Type B pancreatic cell (in vitro differentiated cells): ENCODE measurements at regions not wholly inside any gene's neighbourhood (a gene's known extent, or its start where the extent isn't known, plus 50 kb on each side); places are given as distances from the start of the nearest gene placed in this dataset.

Source experiments
- DNase-seq: peaks from one replicate; pipeline ENCODE4 v3.0.0; 2021; ENCODE audit warnings: mixed read lengths; ENCODE audit not compliant: unreplicated experiment; ENCODE audit errors: extremely low spot score
- H3K27ac Mint-ChIP-seq: 2 replicates; pipeline ENCODE4 v1.8.0; 2021; ENCODE audit warnings: mild to moderate bottlenecking, mixed read lengths
- H3K27me3 Mint-ChIP-seq: 2 replicates; pipeline ENCODE4 v1.8.0; 2021; ENCODE audit warnings: mixed read lengths
- H3K36me3 Mint-ChIP-seq: 2 replicates; pipeline ENCODE4 v1.8.0; 2021; ENCODE audit warnings: mixed read lengths
- H3K4me1 Mint-ChIP-seq: one replicate; pipeline ENCODE4 v1.8.0; 2021; ENCODE audit warnings: mixed read lengths; ENCODE audit not compliant: unreplicated experiment
- H3K4me3 Mint-ChIP-seq: 2 replicates; pipeline ENCODE4 v1.8.0; 2021; ENCODE audit warnings: mild to moderate bottlenecking, mixed read lengths
- H3K9me3 Mint-ChIP-seq: 2 replicates; pipeline ENCODE4 v1.8.0; 2021; ENCODE audit warnings: mixed read lengths
- CTCF ChIP-seq: fragments of 200-600 bp; sonication (generic); conservative IDR thresholded peaks from 2 replicates; pipeline ENCODE4 v1.5.0; 2021; ENCODE audit warnings: antibody characterized with exemption, mild to moderate bottlenecking

- Mint-ChIP-seq H3K4me3 (no peak overlapping the region), H3K36me3 (no peaks in the 10 kb centered on the region), H3K9me3 (peaks cover 8% of the 10 kb centered on the region), H3K27me3 (peaks cover 10% of the 10 kb centered on the region), H3K27ac (no peak overlapping the region), H3K4me1 (peaks cover 8% of the 10 kb centered on the region)
- DNase-seq, result no peak
- TF ChIP-seq CTCF, result no peak
These were observed 110.2 kb upstream of the NLRP1 start for GRCh38 chr17:5694551-5694950.

GRCh38 chr17:5695480-5695879 is 111.2 kb upstream of the NLRP1 start:
- Mint-ChIP-seq H3K4me1 (peaks cover 13% of the 10 kb centered on the region), H3K36me3 (no peaks in the 10 kb centered on the region), H3K27ac (no peak overlapping the region), H3K9me3 (peaks cover 8% of the 10 kb centered on the region), H3K4me3 (no peak overlapping the region), H3K27me3 (peaks cover 10% of the 10 kb centered on the region)
- TF ChIP-seq CTCF, result no peak
- no peak for DNase-seq

- Mint-ChIP-seq H3K4me3 (no peak overlapping the region), H3K27me3 (peaks cover 13% of the 10 kb centered on the region), H3K9me3 (peaks cover 8% of the 10 kb centered on the region), H3K4me1 (peaks cover 19% of the 10 kb centered on the region), H3K36me3 (no peaks in the 10 kb centered on the region), H3K27ac (no peak overlapping the region)
- no peak for TF ChIP-seq CTCF
- DNase-seq, result no peak
These were observed 114.7 kb upstream of the NLRP1 start for GRCh38 chr17:5698959-5699358.

- Mint-ChIP-seq H3K9me3 (peaks cover 8% of the 10 kb centered on the region), H3K36me3 (no peaks in the 10 kb centered on the region), H3K27ac (no peak overlapping the region), H3K27me3 (peaks cover 13% of the 10 kb centered on the region), H3K4me3 (no peak overlapping the region), H3K4me1 (peaks cover 18% of the 10 kb centered on the region)
- no peak for DNase-seq
- no peak for TF ChIP-seq CTCF
These were observed 115.5 kb upstream of the NLRP1 start for GRCh38 chr17:5699814-5700213.

GRCh38 chr17:5700745-5701144 is 116.4 kb upstream of the NLRP1 start:
- Mint-ChIP-seq H3K36me3 (no peaks in the 10 kb centered on the region), H3K4me3 (no peak overlapping the region), H3K27me3 (peaks cover 10% of the 10 kb centered on the region), H3K27ac (no peak overlapping the region), H3K9me3 (peaks cover 8% of the 10 kb centered on the region), H3K4me1 (peaks cover 10% of the 10 kb centered on the region)
- TF ChIP-seq CTCF, result no peak
- DNase-seq, result no peak

DNA sequence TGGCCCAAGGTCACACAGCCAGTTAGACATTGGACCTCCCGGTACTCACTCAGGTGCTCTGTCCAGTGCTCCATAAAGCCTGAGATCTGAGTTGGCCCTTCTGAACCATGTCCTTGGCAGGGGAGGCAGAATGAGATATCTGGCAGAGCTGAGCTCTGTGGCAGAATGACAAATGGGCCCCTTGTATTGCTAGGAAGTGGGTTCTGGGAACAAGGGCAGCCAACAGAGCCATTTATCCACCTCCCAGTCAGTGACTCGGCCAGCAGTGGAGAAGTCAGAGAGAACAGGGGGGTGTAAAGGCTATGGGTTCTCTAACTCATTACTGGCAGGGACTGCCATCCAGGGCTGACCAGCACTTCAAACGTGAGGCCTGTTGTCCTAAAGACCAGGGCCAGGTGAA is 117.1 kb upstream of the NLRP1 start:
- no peaks in the 10 kb centered on the region for H3K36me3 Mint-ChIP-seq
- TF ChIP-seq CTCF, result no peak
- peaks cover 10% of the 10 kb centered on the region for H3K4me1 Mint-ChIP-seq

More for the DNA sequence above, 117.1 kb upstream of the NLRP1 start:
- Mint-ChIP-seq H3K9me3 (peaks cover 8% of the 10 kb centered on the region), H3K27ac (no peak overlapping the region), H3K4me3 (no peak overlapping the region), H3K27me3 (peaks cover 10% of the 10 kb centered on the region)
- DNase-seq, result peak; percentile 27
